HG02588 (cell line): ENCODE measurements at regions not wholly inside any gene's neighbourhood (a gene's known extent, or its start where the extent isn't known, plus 50 kb on each side); places are given as distances from the start of the nearest gene placed in this dataset.

Source experiments
- ATAC-seq: cut with Tn5 transposase; IDR thresholded peaks from one replicate; pipeline ENCODE4 v1.9.1; 2021; ENCODE audit warnings: mild to moderate bottlenecking, moderate library complexity; ENCODE audit not compliant: unreplicated experiment

GRCh38 chr13:107003911-107004310 lies 436.0 kb upstream of the ARGLU1 start:
- ATAC-seq, result no peak

GRCh38 chr13:106998664-106999063 lies 430.7 kb upstream of the ARGLU1 start:
- no peak for ATAC-seq

GRCh38 chr13:106997696-106998095 lies 429.8 kb upstream of the ARGLU1 start:
- no peak for ATAC-seq

GRCh38 chr13:106996867-106997618 lies 429.1 kb upstream of the ARGLU1 start:
- no peak for ATAC-seq

GRCh38 chr13:106990594-106990993 lies 422.7 kb upstream of the ARGLU1 start:
- ATAC-seq, result no peak

- ATAC-seq, result no peak
These were observed 421.9 kb upstream of the ARGLU1 start for GRCh38 chr13:106989876-106990275.

GRCh38 chr13:106987427-106987785 lies 419.5 kb upstream of the ARGLU1 start:
- no peak for ATAC-seq

GRCh38 chr13:106986687-106987426 lies 418.9 kb upstream of the ARGLU1 start:
- ATAC-seq, result no peak

- no peak for ATAC-seq
These were observed 418.1 kb upstream of the ARGLU1 start for GRCh38 chr13:106986033-106986484.

- no peak for ATAC-seq
These were observed 417.5 kb upstream of the ARGLU1 start for GRCh38 chr13:106985481-106985880.

- no peak for ATAC-seq
These were observed 413.1 kb upstream of the ARGLU1 start for GRCh38 chr13:106981051-106981450.

GRCh38 chr13:106967391-106967790 lies 399.5 kb upstream of the ARGLU1 start:
- no peak for ATAC-seq

- no peak for ATAC-seq
These were observed 395.2 kb upstream of the ARGLU1 start for GRCh38 chr13:106963151-106963550.

- ATAC-seq, result no peak
These were observed 393.7 kb upstream of the ARGLU1 start for GRCh38 chr13:106961651-106962050.

- ATAC-seq, result no peak
These were observed 393.3 kb upstream of the ARGLU1 start for GRCh38 chr13:106961216-106961615.

GRCh38 chr13:106958621-106959048 lies 390.7 kb upstream of the ARGLU1 start:
- no peak for ATAC-seq

- no peak for ATAC-seq
These were observed 374.6 kb upstream of the ARGLU1 start for GRCh38 chr13:106942563-106942962.

GRCh38 chr13:106941779-106942178 lies 373.8 kb upstream of the ARGLU1 start:
- no peak for ATAC-seq

GRCh38 chr13:106927421-106927820 lies 359.5 kb upstream of the ARGLU1 start:
- no peak for ATAC-seq

- no peak for ATAC-seq
These were observed 354.4 kb upstream of the ARGLU1 start for GRCh38 chr13:106922384-106922783.

GRCh38 chr13:106919638-106920037 lies 351.7 kb upstream of the ARGLU1 start:
- no peak for ATAC-seq

GRCh38 chr13:106919133-106919532 lies 351.2 kb upstream of the ARGLU1 start:
- ATAC-seq, result no peak
